ENCODE measurements at regions not wholly inside any gene's neighbourhood (a gene's known extent, or its start where the extent isn't known, plus 50 kb on each side); places are given as distances from the start of the nearest gene placed in this dataset.

DNA sequence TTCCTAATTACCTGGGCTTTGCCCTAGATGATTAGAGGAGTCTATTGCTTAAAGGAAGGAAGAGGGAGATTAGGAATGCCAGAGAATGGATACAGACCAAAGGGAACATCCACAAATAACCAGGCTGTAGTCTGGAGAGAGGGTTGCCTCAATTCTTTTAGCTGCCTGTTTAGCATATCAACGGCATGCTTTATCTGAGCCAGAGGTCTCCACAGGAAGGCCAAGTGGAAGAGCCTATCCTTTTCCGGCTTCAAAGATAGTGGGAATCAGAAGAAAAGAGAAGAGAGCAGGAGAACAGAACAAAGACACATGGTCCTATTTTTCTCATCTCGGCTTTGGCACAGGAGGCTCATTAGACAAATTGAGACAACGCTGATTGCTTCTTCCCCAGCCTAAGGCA, 142.4 kb downstream of the NMUR2 start:
- TF ChIP-seq, protein P1, sequence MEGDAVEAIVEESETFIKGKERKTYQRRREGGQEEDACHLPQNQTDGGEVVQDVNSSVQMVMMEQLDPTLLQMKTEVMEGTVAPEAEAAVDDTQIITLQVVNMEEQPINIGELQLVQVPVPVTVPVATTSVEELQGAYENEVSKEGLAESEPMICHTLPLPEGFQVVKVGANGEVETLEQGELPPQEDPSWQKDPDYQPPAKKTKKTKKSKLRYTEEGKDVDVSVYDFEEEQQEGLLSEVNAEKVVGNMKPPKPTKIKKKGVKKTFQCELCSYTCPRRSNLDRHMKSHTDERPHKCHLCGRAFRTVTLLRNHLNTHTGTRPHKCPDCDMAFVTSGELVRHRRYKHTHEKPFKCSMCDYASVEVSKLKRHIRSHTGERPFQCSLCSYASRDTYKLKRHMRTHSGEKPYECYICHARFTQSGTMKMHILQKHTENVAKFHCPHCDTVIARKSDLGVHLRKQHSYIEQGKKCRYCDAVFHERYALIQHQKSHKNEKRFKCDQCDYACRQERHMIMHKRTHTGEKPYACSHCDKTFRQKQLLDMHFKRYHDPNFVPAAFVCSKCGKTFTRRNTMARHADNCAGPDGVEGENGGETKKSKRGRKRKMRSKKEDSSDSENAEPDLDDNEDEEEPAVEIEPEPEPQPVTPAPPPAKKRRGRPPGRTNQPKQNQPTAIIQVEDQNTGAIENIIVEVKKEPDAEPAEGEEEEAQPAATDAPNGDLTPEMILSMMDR (IDR thresholded peaks at IDR 0.05), result no peak
- TF ChIP-seq POLR2AphosphoS5 (IDR thresholded peaks at IDR 0.05; ENCODE audit: insufficient read depth in 1 of 2, low read depth in 1 of 2), result no peak

Measured in vagina (tissue), 2 donors.